GM12878 (cell line): ENCODE measurements at regions not wholly inside any gene's neighbourhood (a gene's known extent, or its start where the extent isn't known, plus 50 kb on each side); places are given as distances from the start of the nearest gene placed in this dataset.

Experiments used
- ATAC-seq: fragments of 200-7000 bp; cut with Tn5 transposase; 3 replicates; pipeline ENCODE4 v1.9.1; 2020; ENCODE audit warnings: mild to moderate bottlenecking, moderate library complexity
- BruUV-seq: library from RNA; stranded (reverse); fragments of 400-500 nt; replicated peaks from 2 replicates; lab custom pipeline; 2021; lab: Mats Ljungman, UMichigan
- CTCF ChIA-PET: fragments of 300-600 bp; sonication (Branson Sonifier 250); formaldehyde crosslinking; extraction: SDS; loops from one replicate; lab custom pipeline; 2021; ENCODE audit warnings: inconsistent platforms; lab: Yijun Ruan, JAX
- POLR2A ChIA-PET: fragments of 350-600 bp; formaldehyde crosslinking; extraction: SDS; loops from one replicate; lab custom pipeline; 2021; ENCODE audit warnings: inconsistent platforms; lab: Charles Lee
- RAD21 ChIA-PET: fragments of 300-600 bp; sonication (Branson Sonifier 250); formaldehyde crosslinking; loops from one replicate; lab custom pipeline; 2023; ENCODE audit warnings: antibody characterized with exemption; ENCODE audit not compliant: unreplicated experiment; lab: Charles Lee
- SMC1A ChIA-PET: fragments of 300-600 bp; sonication (Branson Sonifier 250); formaldehyde crosslinking; loops from one replicate; lab custom pipeline; 2023; ENCODE audit not compliant: unreplicated experiment, uncharacterized antibody; lab: Charles Lee
- DNase-seq: peaks from one replicate; pipeline ENCODE4 v3.0.0-alpha.2; 2011; ENCODE audit warnings: low read depth, low spot score
- FAIRE-seq: peaks from 3 replicates; lab custom pipeline; 2011; peaks lifted over from hg19 to GRCh38; lab: Jason Lieb, UNC
- H2AFZ ChIP-seq: 2 replicates; pipeline ENCODE4 v1.6.0; 2011; ENCODE audit warnings: low read depth, low read length, control low read depth; ENCODE audit not compliant: control insufficient read depth
- H3K27ac ChIP-seq: 2 replicates; pipeline ENCODE4 v1.5.1; 2011; ENCODE audit warnings: control low read depth; ENCODE audit not compliant: control insufficient read depth, insufficient read depth
- H3K27me3 ChIP-seq, 2 experiments: replicated peaks in 1 of 2; 2 replicates each; pipeline versions ENCODE4 v1.6.0 to v1.6.1; 2011; ENCODE audit warnings: low read length in 1 of 2; ENCODE audit not compliant: control insufficient read depth in 2 of 2, insufficient read depth in 2 of 2
- H3K36me3 ChIP-seq, 2 experiments: 2 replicates each; pipeline ENCODE4 v1.5.1; 2011; ENCODE audit warnings: low read length in 1 of 2; ENCODE audit not compliant: control insufficient read depth in 2 of 2, insufficient read depth in 2 of 2
- H3K4me1 ChIP-seq: 2 replicates; pipeline ENCODE4 v1.6.1; 2011; ENCODE audit warnings: mild to moderate bottlenecking, low read length, moderate library complexity, mixed read lengths; ENCODE audit not compliant: control insufficient read depth, insufficient read depth
- H3K4me2 ChIP-seq: 2 replicates; pipeline ENCODE4 v1.6.0; 2011; ENCODE audit warnings: control low read depth; ENCODE audit not compliant: control insufficient read depth, insufficient read depth
- H3K4me3 ChIP-seq: fragments of 200-600 bp; sonication (generic); 2 replicates; pipeline ENCODE4 v1.5.1; 2016
- H3K79me2 ChIP-seq: 2 replicates; pipeline ENCODE4 v1.6.0; 2011; ENCODE audit warnings: low read length; ENCODE audit not compliant: control insufficient read depth, insufficient read depth
- H3K9ac ChIP-seq: 2 replicates; pipeline ENCODE4 v1.8.0; 2011; ENCODE audit warnings: low read length, control low read depth, mixed read lengths; ENCODE audit not compliant: control insufficient read depth, insufficient read depth
- H3K9me3 ChIP-seq: replicated peaks from 3 replicates; pipeline ENCODE4 v1.5.1; 2011; ENCODE audit warnings: mild to moderate bottlenecking, low read length; ENCODE audit not compliant: control insufficient read depth, insufficient read depth
- H4K20me1 ChIP-seq: 2 replicates; pipeline ENCODE4 v1.6.0; 2011; ENCODE audit not compliant: control insufficient read depth, insufficient read depth
- CBX3 ChIP-seq: fragments of 200-600 bp; sonication (generic); IDR thresholded peaks from 2 replicates; pipeline ENCODE4 v1.6.1; 2016; ENCODE audit warnings: low read depth, borderline replicate concordance
- CHD1 ChIP-seq: IDR thresholded peaks from 2 replicates; pipeline ENCODE4 v1.6.1; 2012; ENCODE audit warnings: low read depth, low read length, improper control_type of control experiment
- CREB1 ChIP-seq: IDR thresholded peaks from 2 replicates; pipeline ENCODE4 v1.6.1; 2012; ENCODE audit warnings: low read depth, mild to moderate bottlenecking, inconsistent platforms
- E2F4 ChIP-seq: IDR thresholded peaks from 2 replicates; pipeline ENCODE4 v1.6.1; 2012; ENCODE audit warnings: low read depth, low read length, improper control_type of control experiment
- ETV6 ChIP-seq, 2 experiments: fragments of 450-650 bp in 1 of 2; IDR thresholded peaks in 1 of 2; conservative IDR thresholded peaks in 1 of 2; 2 replicates each; pipeline ENCODE4 v1.6.1; 2014; ENCODE audit warnings: antibody characterized with exemption in 1 of 2, borderline replicate concordance in 1 of 2, low read depth in 1 of 2, mild to moderate bottlenecking in 1 of 2, moderate library complexity in 1 of 2
- IRF4 ChIP-seq: IDR thresholded peaks from 2 replicates; pipeline ENCODE4 v1.6.1; 2011; ENCODE audit warnings: low read depth, low read length
- JUND ChIP-seq: IDR thresholded peaks from 2 replicates; pipeline ENCODE4 v1.6.1; 2012; ENCODE audit warnings: low read depth, mild to moderate bottlenecking, low read length, improper control_type of control experiment, moderate library complexity
- MAX ChIP-seq: IDR thresholded peaks from 2 replicates; pipeline ENCODE4 v1.6.1; 2012; ENCODE audit warnings: low read depth, low read length, improper control_type of control experiment
- NFIC ChIP-seq: IDR thresholded peaks from 2 replicates; pipeline ENCODE4 v1.6.1; 2012; ENCODE audit warnings: low read depth, mild to moderate bottlenecking, inconsistent platforms, low read length, moderate library complexity
- POLR2A ChIP-seq: IDR thresholded peaks from 2 replicates; pipeline ENCODE4 v1.6.1; 2011; ENCODE audit warnings: low read depth, mild to moderate bottlenecking, low read length
- RCOR1 ChIP-seq: conservative IDR thresholded peaks from 2 replicates; pipeline ENCODE4 v1.6.1; 2012; ENCODE audit warnings: low read depth, low read length, improper control_type of control experiment
- RUNX3 ChIP-seq: IDR thresholded peaks from 2 replicates; pipeline ENCODE4 v1.6.1; 2012; ENCODE audit warnings: low read length, inconsistent platforms
- SIX5 ChIP-seq: IDR thresholded peaks from 2 replicates; pipeline ENCODE4 v1.6.1; 2011; ENCODE audit warnings: mild to moderate bottlenecking, low read depth, low read length, moderate library complexity; ENCODE audit not compliant: severe bottlenecking
- ZNF622 ChIP-seq: fragments of 450-650 bp; IDR thresholded peaks from 2 replicates; pipeline ENCODE4 v1.6.1; 2017; ENCODE audit warnings: mild to moderate bottlenecking, inconsistent platforms
- ZNF687 ChIP-seq: fragments of 450-650 bp; IDR thresholded peaks from 2 replicates; pipeline ENCODE4 v1.6.1; 2017; ENCODE audit warnings: mild to moderate bottlenecking, moderate library complexity
- WGBS: methylation state at CpG from one replicate; pipeline ENCODE4 v1.1.6; 2016; ENCODE audit warnings: low lambda C conversion rate; ENCODE audit not compliant: insufficient replicate concordance, insufficient coverage; ENCODE audit errors: missing lambda C conversion rate; 5-methylcytosine and 5-hydroxymethylcytosine counted together
- in situ Hi-C: fragments of 300-500 bp; cut with MboI; formaldehyde crosslinking; loops from 9 replicates; pipeline ENCODE4 v1.14.3; 2018; ENCODE audit warnings: mixed read lengths
- intact Hi-C: fragments of 100-400 bp; cut with micrococcal nuclease; formaldehyde crosslinking; loops from one replicate; pipeline ENCODE4 v1.14.2; 2022; ENCODE audit not compliant: unreplicated experiment

- H3K4me1 ChIP-seq, result no peaks in the 10 kb centered on the region
- H3K9me3 ChIP-seq, result no peaks in the 10 kb centered on the region
- no peak for TF ChIP-seq CHD1
- TF ChIP-seq JUND, result no peak
- TF ChIP-seq E2F4, result no peak
- TF ChIP-seq, all 136 proteins: peak for 0
- 6% methylated on average over 6 of the region's 6 CpGs for WGBS
- ATAC-seq (no peak), FAIRE-seq (no peak), DNase-seq (no peak)
- intact Hi-C loops (no loop called here), in situ Hi-C loops (no loop called here)
- CTCF ChIA-PET, result no interaction called here
- RAD21 ChIA-PET, result no interaction called here
- Histone ChIP-seq H3K4me2 (no peak overlapping the region), H3K27me3 (no peaks in the 10 kb centered on the region), H3K9ac (no peak overlapping the region), H4K20me1 (no peaks in the 10 kb centered on the region), H3K36me3 (no peaks in the 10 kb centered on the region), H2AFZ (no peak overlapping the region), H3K27ac (no peak overlapping the region), H3K4me3 (no peak overlapping the region), H3K79me2 (no peaks in the 10 kb centered on the region)
- SMC1A ChIA-PET, result interaction anchor here (1.0 kb wide), 1 partner anchor 27 kb away, joined by 3 read pairs; no protein-coding TSS in a partner anchor
- POLR2A ChIA-PET, result no interaction called here
- no TSS peak for BruUV-seq
These were observed 507.4 kb upstream of the SMC2 start for GRCh38 chr9:103586721-103587120.

- FAIRE-seq (no peak), DNase-seq (no peak), ATAC-seq (no peak)
- in situ Hi-C loops (no loop called here), intact Hi-C loops (no loop called here)
- H3K4me3 ChIP-seq, result no peak overlapping the region
- H3K4me1 ChIP-seq, result no peaks in the 10 kb centered on the region
- ChIA-PET POLR2A (no interaction called here), SMC1A (no interaction called here), CTCF (no interaction called here), RAD21 (no interaction called here)
- no peaks in the 10 kb centered on the region for H3K36me3 ChIP-seq
- no peaks in the 10 kb centered on the region for H3K27me3 ChIP-seq
- H3K9ac ChIP-seq, result no peak overlapping the region
- H3K4me2 ChIP-seq, result no peak overlapping the region
- no peaks in the 10 kb centered on the region for H4K20me1 ChIP-seq
- no peaks in the 10 kb centered on the region for H3K79me2 ChIP-seq
- no peaks in the 10 kb centered on the region for H3K9me3 ChIP-seq
- no peak overlapping the region for H3K27ac ChIP-seq
- no TSS peak for BruUV-seq
- no peak overlapping the region for H2AFZ ChIP-seq
- WGBS, result 0% methylated on average over 1 of the region's 1 CpG
- TF ChIP-seq MAX, result no peak
- TF ChIP-seq RCOR1, result no peak
- TF ChIP-seq NFIC, result no peak
- no peak for TF ChIP-seq IRF4
- no peak for TF ChIP-seq SIX5
- TF ChIP-seq ETV6 (conservative IDR thresholded peaks at IDR 0.05 in 1 of 2, IDR thresholded peaks at IDR 0.05 in 1 of 2; ENCODE audit: borderline replicate concordance in 1 of 2, low read depth in 1 of 2), result no peak
- no peak for TF ChIP-seq RUNX3
- no peak for TF ChIP-seq POLR2A
- no peak for TF ChIP-seq CBX3
- no peak for TF ChIP-seq ZNF622
- no peak for TF ChIP-seq ZNF687
- TF ChIP-seq CREB1, result no peak
These were observed 492.8 kb upstream of the SMC2 start for GRCh38 chr9:103601287-103601686.
